TTC549 (cell line): ENCODE measurements at regions not wholly inside any gene's neighbourhood (a gene's known extent, or its start where the extent isn't known, plus 50 kb on each side); places are given as distances from the start of the nearest gene placed in this dataset.
A peak's percentile ranks its signal among the peaks of the same experiment; 100 is the strongest.
"Not testable (repeated sequence)": the region's sequence is repeated elsewhere in the genome, so short reads cannot be mapped to it uniquely, and the experiment has no call there.

Source experiments
- FAIRE-seq: peaks from 2 replicates; lab custom pipeline; 2012; peaks lifted over from hg19 to GRCh38; lab: Jason Lieb, UNC

DNA sequence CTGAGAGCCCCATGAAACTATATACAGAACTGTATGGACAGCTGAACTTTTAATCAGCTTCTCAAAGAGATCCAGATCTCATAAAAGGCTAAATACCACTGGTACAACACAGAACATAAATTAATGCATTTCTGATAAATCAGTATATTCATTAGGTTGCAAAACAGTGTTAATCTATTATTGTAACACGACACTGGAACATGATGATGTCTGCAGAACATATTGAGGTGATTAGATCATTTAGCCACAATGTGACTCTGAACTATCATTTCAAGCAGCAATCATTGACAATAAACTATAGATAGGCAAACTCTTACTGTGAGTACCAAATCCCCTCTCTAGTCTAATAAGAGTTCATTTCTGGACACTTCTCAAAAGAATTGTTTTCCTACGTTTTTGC, 50.3 kb downstream of the GASK1B start:
- no peak for FAIRE-seq

DNA sequence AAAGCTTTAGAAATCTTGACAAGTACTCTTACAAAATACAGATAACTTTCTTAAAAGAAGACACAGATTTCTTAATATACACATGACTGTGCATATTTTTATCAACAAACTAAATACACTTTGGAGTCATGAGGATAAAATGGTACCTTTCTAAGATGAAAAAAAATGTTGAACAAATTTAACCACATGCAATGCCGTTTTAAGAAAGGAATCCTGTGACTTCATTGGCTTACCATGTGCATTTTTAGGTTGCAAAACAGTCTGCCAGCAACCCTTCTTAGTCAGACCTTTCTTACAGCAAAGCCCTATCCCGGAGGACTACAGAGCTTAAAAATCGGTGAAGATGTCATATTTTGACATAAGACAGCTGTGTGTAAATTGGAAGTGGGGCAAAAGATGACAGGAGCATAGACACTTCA, 51.7 kb downstream of the GASK1B start:
- FAIRE-seq: peak; percentile 90

DNA sequence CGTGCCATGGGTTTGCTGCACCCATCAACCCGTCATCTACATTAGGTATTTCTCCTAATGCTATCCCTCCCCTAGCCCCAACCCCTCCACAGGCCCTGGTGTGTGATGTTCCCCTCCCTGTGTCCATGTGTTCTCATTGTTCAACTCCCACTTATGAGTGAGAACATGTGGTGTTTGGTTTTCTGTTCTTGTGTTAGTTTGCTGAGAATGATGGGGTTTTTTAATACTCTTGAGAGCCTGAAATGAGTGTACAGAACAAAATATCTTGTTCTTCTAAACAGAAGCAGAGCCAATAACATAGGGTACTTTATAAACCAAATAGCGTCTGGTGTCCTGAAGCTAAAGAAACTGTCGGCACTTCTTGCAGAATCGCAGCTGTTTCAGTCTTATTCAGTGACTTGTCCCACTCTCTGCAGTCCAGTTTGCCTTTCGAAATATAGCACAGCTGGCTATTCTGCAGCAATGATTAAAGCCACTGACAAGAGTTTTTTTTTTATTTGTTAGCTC, 52.1 kb downstream of the GASK1B start:
- not testable (repeated sequence) for FAIRE-seq

DNA sequence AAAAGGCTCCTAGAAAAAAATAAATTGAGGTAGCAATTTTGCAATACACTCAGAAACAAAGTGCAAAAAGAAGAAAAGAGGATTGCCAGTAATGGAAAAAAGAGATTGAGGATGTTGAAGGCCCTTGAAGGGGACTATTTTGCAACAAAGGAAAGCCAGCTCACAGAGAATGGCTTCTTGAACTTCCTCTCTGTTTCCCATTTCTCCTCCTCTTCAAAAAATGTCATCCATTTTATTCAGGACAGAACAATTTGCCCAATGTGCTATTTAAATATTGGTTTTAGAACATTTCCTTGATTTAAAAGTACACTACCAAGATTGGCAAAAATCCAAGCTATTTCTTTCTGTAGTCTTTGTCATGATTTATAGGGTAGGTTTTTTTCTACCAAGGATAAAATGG, 60.2 kb downstream of the GASK1B start:
- FAIRE-seq: no peak

DNA sequence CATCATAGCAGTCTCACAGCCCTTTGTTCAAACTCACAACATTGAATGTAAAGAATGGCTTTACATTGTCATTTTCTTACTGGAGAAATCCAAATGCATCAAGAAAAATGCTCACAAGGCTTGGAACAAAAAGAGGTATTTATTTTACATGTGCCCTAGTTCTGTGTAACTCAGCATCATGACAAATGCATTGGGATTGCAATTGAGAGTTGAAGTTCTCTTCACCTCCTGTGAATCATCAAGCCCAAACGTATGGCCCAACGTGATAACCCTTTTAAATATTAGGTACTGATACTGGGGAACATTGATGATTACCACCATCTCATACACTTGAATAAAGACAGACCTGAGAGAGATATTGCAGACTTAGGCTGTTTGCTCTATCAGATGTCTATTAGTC, 61.6 kb downstream of the GASK1B start:
- FAIRE-seq: no peak

DNA sequence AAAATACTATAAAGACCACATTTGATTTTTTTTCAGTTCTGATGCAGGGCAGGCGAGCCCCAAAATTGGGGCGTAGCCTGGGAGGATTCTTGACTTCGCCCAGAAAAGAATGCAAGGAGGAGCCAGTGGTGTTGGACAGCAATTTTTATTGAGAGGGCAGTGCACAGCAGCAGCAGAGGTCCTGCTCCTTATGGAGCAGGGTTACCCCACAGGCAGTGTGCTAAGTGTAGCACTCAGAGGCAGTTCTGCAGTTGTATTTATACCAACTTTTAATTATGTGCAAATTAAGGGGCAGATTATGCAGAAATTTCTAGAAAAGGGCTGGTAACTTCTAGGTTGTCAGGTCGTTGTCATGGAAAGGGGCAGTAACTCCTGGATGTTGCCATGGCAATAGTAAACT, 69.9 kb downstream of the GASK1B start:
- no peak for FAIRE-seq

DNA sequence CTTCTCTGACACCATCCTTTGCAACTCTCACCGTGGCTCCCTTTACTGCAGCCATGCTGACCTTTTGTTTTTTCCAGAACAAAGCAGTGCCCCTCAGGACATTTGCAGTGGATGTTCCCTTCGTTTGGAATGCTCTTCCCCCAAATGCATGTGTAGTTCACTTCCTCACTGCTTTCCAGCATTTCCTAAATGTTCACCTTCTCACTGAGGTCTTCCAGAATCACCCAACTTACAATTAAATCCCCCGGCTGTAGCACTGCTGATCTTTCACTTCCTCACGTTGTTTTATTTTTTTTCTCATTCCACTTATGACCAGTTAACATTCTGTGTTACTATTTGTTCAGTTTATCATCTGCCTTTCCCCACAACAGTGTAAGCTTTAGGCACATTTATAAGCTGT, 73.1 kb downstream of the GASK1B start:
- no peak for FAIRE-seq

DNA sequence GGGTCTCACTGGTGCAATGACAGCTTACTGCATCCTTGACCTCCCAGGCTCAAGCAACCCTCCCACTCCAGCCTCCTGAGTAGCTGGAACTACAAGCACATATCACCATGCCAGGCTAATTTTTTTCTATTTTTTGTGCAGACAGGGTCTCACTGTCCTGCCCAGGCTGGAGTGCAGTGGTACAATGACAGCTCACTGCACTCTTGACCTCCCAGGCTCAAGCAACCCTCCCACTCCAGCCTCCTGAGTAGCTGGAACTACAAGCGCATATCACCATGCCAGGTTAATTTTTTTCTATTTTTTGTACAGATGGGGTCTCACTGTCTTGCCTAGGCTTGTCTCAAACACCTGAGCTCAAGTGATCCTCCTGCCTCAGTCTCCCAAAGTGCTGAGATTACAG, 74.0 kb downstream of the GASK1B start:
- FAIRE-seq: no peak

DNA sequence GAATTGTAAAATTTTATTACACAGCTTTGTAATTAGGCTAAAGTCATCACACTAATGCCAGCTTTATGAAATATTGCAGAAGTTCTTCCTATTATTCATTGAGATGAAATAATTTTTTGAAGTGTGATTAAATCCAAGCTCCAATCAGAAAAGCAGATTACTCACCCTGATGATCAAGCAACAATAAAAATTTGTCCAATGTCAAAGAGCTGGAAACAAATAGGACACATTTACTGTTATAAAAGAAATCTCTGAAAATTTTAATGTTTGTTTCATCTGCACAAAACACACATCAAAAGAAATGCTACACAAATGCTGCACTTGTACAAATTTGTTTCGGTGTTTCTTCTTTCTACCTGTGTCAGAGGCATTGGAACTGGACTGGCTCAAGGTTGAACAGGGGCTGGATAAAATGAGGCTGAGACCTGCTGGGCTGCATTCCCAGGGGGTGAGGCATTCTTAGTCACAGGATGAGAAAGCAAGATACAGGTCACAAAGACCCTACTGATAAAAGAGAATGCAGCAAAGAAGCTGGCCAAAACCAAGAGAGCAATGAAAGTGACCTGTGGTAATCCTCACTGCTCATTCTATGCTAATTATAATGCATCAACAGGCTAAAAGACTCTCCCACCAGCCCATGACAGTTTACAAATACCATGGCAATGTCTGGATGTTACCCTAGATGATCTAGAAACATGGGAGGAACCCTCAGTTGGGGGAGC, 78.3 kb downstream of the GASK1B start:
- no peak for FAIRE-seq

DNA sequence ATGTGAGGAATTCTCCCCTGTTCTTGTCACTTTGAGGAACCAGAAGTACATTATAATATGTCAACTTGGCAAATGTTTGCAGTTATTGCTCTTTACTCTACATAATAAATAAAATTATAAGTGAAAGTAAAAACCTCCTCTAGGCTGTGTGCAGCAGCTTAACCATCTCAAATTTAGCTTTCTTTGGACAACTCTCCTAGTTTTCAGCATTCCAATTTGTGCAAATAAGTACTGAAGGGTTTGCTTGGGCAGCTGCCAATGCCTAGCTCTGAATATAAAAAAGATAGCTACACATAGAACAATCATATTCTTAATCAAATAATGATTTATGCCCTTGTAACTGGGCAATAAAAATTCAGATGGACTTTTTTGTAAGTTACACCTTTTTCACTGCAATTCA, 82.5 kb downstream of the GASK1B start:
- no peak for FAIRE-seq

DNA sequence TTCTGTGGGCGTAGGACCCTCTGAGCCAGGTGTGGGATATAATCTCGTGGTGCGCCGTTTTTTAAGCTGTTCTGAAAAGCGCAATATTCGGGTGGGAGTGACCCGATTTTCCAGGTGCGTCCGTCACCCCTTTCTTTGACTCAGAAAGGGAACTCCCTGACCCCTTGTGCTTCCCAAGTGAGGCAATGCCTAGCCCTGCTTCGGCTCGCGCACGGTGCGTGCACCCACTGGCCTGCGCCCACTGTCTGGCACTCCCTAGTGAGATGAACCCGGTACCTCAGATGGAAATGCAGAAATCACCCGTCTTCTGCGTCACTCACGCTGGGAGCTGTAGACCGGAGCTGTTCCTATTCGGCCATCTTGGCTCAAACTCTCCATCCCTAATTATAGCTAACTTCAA, 82.9 kb downstream of the GASK1B start:
- FAIRE-seq: not testable (repeated sequence)

DNA sequence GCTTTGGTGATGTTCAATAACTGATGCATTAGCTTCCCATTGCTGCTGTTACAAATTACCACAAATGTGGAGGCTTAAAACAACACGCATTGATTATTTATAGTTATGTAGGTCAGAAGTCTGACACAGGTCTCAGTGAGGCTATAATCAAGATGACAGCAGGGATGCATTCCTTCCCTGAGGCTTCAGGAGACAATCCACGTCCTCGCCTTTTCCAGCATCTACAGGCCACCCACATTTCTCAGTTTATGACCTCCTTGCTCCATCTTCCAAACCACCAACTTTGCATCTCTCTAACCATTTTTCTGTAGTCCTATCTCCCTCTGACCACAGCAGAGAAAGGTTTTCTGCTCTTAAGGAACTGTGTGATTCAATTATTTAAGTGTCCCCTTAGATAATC, 92.5 kb downstream of the GASK1B start:
- FAIRE-seq: no peak

DNA sequence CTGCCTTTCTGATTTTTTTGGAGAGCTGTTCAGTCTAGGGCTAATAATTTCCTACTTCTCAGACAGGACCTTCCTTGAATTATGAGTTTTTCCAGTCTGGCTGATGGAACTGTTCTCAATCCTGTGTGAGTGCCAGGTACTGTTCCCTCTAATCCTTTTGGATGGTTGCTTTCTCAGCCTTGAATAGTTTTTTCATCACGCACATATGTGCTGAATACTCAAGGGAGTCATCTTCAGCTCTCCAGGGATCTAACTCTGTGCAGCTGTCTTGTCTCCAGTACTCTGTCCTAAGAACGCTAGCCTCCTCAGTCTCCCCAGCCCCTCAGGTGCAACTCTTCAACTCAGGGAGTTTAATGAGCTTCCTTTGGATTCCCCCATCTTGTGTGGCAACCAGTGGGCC, 93.2 kb downstream of the GASK1B start:
- FAIRE-seq: no peak

DNA sequence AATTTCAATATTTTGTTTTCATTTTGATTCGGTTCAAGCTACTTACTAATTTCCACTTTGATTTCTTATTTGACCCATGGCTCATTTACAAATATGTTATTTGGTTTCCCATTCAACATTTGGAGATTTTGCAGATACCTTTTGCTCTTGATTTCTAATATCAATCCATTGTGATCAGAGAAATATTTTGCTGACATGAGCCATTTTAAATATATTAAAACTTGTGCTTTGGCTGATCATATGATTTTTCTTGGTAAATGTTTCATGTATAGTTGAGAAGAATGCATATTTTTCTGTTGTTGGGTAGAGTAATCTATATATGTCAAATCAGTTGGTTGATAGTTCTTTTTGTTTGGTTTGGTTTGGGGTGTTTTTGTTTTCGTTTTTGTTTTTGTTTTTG, 95.0 kb downstream of the GASK1B start:
- no peak for FAIRE-seq

DNA sequence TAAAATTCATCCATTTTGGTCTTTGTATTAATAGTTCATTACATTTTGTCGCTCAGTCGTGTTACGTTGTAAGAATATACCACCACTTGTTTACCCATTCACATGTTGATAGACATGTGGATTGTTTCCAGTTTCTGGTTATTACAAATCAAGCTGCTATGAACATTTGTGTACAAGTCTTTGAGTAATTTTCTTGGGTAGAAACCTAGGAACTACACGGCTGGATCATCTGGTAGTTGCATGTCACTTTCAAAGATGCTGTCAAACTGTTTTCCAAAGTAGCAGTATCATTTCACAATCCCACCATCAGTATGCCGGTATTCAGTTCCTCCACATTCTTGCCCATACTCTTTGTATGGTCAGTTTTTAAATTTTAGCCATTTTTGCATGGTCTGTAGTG, 98.0 kb downstream of the GASK1B start:
- no peak for FAIRE-seq

DNA sequence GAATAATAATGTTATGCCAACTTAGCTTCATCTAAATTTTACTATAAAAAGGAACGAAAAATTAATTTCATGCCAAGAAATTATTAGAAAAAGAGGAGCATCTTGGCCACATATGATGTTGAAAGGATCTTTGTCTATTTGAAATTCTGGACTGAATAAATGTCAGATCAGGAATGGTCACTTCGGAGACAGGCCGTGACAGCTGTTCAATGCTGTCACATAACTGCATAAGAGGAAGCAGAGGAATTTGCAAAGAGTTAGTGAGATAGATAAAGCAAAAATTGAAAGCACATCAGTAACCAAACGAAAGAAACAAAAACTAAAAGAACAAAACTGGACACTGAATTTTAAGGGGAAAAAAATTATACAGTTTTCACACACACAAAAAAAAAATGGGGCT, 100.9 kb downstream of the GASK1B start:
- FAIRE-seq: no peak

DNA sequence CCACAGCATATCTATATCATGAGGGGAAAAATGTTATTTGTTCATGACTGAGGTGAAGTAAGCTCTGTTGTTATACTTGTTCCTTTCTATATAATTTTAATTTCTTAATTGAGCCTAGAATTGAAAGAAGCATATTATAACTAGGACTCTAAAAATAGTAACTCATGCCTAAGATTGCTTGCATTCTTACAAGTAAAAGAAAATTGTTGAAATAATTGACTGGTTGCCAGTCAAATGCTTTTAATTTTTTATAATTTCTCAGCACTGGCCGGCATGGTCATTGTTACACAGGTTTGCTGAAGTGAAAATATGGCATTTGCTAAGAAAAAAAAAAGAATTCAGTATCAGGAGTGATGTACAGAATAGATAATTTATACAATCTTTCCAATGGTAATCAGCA, 104.8 kb downstream of the GASK1B start:
- FAIRE-seq: no peak

DNA sequence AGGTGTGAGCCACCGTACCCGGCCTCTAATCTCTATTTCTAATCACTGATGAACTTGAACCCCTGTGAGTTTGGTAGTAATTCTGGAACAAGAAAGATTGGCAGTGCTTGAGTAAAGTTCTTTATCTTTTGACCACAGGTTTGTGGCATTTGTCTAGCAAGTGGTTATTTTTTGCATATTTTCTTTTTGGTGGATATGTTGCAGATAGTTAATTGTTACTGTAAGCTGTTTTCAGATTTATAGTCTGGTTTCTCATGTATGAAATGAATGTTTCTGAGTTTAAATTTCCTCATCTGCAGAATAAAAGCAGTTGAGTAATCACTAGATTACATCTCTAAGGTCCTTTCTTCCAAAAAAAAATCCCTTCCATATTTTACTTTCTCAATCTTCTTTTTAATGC, 105.2 kb downstream of the GASK1B start:
- no peak for FAIRE-seq

DNA sequence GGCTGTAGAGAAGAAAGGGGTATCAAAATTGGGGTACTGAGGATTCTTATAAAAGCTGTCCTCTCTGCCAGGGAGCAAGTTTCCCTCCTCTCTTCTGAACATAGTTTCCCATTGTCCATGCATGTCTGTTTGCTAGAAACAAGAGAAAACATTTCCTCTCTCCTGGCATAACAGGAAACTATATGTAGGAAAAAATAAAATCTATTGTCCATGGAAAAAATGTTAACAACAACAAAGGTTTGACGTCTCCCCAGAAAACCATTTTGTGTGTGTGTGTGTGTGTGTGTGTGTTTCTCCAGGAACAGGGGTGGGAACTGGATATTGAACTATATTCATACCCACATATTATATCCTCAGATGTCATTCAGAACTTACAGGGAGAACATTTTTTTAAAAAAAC, 107.2 kb downstream of the GASK1B start:
- FAIRE-seq: no peak

DNA sequence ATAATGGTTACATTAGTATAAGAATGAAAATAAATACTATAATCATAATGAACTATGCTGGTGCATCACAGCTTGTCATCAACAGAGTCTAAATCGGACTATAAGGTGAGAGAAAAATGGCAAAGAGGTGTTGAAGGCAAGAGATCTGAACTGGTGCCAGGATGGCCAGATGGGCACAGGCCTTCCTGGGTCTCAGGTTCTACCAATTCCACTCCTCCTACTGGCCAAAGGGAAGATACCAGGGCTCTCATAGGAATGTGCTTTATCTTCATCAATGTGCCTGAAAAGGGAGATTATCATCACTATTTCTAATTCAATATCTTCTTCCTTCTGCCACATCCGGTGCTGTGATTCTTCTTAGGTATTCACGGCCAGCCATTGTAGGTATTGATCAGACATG, 107.6 kb downstream of the GASK1B start:
- no peak for FAIRE-seq

DNA sequence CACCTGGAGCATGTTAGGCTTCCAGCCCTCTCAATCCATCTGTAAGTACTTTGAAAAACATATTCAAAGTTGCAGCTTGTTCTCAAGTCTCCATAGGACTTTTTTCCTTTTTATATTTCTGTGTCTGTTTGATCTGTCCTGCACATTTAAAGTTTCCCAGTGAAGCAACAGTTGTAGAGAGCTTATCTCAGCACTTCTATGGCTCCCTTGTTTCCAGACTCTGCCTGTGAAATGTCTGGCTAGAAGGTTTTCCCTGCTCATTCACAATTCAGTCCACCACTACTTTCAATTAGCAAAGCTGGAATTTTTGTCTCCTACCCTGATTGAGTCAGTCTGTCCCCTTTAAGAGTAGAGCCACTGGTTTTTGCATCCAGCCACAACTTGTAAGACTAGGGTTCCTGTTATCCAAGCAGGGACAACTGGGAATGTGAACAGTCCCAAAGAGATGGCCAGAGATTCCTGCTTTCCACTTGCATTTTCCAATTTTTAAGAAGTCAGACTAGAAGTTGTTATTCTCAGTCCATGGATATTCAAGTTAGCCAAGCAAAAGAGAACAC, 116.1 kb downstream of the GASK1B start:
- peak; percentile 9 for FAIRE-seq

DNA sequence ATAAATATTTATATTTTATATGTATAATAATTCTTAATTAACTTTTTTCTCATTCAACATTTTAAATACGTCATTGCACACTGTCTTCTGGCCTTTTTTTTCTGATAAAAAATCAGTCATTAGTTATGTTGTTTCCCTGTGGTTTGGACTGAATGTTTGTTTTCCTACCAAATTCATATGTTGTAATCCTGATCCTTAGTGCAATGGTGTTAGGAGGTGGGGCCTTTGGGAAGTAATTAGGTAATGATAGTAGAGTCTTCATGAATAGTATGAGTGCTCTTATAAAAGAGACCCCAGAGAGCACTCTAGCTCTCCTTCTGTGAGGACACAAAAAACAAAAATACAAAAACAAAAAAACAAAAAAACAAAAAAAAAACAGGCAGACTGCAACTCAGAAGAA, 117.2 kb downstream of the GASK1B start:
- FAIRE-seq: no peak

DNA sequence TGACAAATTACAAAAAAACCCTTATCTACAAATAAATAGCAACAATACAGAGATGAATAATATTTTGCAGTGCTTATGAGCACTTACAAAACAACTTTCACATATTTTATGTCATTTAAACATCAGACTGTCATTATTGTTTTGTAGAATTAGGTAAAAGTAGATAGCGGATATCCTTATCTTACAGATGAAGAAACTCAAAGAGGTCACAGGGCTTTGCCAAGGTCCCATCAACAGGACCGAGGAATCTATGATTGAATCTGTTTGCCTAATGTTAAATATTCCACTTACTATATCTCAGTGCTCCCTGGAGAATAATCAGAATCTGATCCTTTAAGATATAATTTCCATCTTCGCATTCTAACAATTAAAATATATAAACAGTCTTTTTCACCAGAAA, 119.0 kb downstream of the GASK1B start:
- peak; percentile 39 for FAIRE-seq

DNA sequence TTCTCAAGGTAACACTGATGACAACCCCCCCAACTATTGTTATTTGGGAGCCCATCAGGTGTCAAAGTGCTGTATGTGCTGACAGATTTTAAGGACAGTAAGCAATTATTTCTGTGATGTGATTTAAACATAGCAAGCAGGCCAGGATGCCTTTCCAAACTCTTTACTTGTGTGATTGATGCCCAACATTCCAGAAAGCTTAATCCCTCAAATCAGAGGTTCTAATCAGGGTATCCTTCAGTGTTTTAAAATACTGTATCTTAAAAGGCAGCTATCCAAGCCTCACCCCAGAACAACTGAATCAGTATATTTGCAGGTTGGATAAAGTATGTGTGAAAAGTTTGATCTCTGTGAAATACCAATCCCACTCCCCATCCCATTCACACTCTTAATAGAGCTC, 119.7 kb downstream of the GASK1B start:
- FAIRE-seq: no peak
